ENCODE measurements at regions not wholly inside any gene's neighbourhood (a gene's known extent, or its start where the extent isn't known, plus 50 kb on each side); places are given as distances from the start of the nearest gene placed in this dataset.

DNA sequence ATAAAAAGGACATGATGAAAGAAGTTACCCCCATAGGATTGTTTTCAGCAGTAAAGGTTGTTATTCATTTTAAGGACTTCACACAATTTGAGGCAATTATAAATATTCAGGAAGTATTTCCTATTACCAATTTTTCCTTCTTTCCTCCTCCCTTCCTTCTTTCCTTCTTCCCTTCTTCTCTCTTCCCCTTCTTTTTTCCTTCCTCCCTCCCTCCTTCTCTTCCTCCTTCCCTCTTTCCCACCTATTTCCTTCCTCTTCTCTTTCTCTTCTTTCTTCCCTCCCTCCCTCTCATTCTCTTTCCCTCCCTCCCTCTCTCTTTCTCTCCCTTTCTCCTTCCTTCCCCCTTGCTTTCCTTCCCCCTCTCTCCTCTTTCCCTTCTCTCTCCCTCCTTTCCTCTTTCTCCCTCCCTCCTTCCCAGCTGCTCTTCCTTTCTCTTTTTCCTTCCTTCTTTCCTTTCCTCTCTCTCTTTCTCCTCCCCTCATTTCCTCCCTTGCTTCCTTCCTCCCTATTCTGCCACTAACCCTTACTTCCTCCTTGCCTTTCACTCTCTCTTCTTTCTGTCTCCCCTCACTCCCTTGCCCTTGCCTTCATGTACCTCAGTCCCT, 105.1 kb downstream of the ADRB2 start:
- Histone ChIP-seq H3K9ac (ENCODE audit: insufficient read depth in 1 of 2, low read depth in 2 of 2, low read length in 2 of 2) (no peak overlapping the region), H4K20me1 (replicated peaks; ENCODE audit: control insufficient read depth, insufficient read depth, low read length) (no peaks in the 10 kb centered on the region), H3K27me3 (ENCODE audit: control insufficient read depth in 2 of 2, insufficient read depth in 2 of 2, low read length in 2 of 2) (no peaks in the 10 kb centered on the region; a peak in 1 of 5 replicates), H3K4me3 (no peak overlapping the region), H3K9me3 (replicated peaks; ENCODE audit: control insufficient read depth, insufficient read depth, low read depth, low read length) (no peaks in the 10 kb centered on the region), H3K36me3 (ENCODE audit: control insufficient read depth, insufficient read depth, low read length) (no peaks in the 10 kb centered on the region), H3K27ac (ENCODE audit: extremely low read depth, low read depth, low read length) (no peak overlapping the region), H2AFZ (ENCODE audit: low read depth, low read length) (no peak overlapping the region), H3K4me1 (replicated peaks in 1 of 2; ENCODE audit: control insufficient read depth in 2 of 2, insufficient read depth in 2 of 2, low read length in 2 of 2) (no peaks in the 10 kb centered on the region), H3K9me1 (ENCODE audit: control insufficient read depth, insufficient read depth, low read length) (no peaks in the 10 kb centered on the region), H3K4me2 (ENCODE audit: insufficient read depth, low read length) (no peak overlapping the region), H3K79me2 (ENCODE audit: control insufficient read depth, insufficient read depth, low read length) (no peaks in the 10 kb centered on the region)
- ATAC-seq (no peak), DNase-seq (ENCODE audit: extremely low read depth in 1 of 4, low spot score in 3 of 4) (no peak), FAIRE-seq (no peak)
- TF ChIP-seq, protein P1, sequence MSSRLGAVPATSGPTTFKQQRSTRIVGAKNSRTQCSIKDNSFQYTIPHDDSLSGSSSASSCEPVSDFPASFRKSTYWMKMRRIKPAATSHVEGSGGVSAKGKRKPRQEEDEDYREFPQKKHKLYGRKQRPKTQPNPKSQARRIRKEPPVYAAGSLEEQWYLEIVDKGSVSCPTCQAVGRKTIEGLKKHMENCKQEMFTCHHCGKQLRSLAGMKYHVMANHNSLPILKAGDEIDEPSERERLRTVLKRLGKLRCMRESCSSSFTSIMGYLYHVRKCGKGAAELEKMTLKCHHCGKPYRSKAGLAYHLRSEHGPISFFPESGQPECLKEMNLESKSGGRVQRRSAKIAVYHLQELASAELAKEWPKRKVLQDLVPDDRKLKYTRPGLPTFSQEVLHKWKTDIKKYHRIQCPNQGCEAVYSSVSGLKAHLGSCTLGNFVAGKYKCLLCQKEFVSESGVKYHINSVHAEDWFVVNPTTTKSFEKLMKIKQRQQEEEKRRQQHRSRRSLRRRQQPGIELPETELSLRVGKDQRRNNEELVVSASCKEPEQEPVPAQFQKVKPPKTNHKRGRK (tag; IDR thresholded peaks at IDR 0.05), result peak; percentile 80
- TF ChIP-seq, protein P2, sequence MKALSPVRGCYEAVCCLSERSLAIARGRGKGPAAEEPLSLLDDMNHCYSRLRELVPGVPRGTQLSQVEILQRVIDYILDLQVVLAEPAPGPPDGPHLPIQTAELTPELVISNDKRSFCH (CRISPR knock-in tag; IDR thresholded peaks at IDR 0.05), result no peak
- TF ChIP-seq, protein P2 (tag; IDR thresholded peaks at IDR 0.05), result no peak
- intact Hi-C loops (cut with micrococcal nuclease) (no loop called here), in situ Hi-C loops (cut with MboI) (no loop called here)
- CTCF ChIA-PET (ENCODE audit: low intra/inter-chr PET ratio), result no interaction called here
- no TSS peak for BruUV-seq (replicated peaks)
- POLR2A ChIA-PET, result interaction anchor here (0.7 to 0.8 kb wide), 2 partner anchors 105 to 377 kb away, joined by 3 read pairs; no protein-coding TSS in a partner anchor
